Ammon's horn (tissue), 1 donor: ENCODE measurements at regions not wholly inside any gene's neighbourhood (a gene's known extent, or its start where the extent isn't known, plus 50 kb on each side); places are given as distances from the start of the nearest gene placed in this dataset.
"Not testable (repeated sequence)": the region's sequence is repeated elsewhere in the genome, so short reads cannot be mapped to it uniquely, and the experiment has no call there.

Experiments used
- DNase-seq: peaks from one replicate; pipeline ENCODE4 v3.0.0-alpha.2; 2016; ENCODE audit warnings: low spot score

DNA sequence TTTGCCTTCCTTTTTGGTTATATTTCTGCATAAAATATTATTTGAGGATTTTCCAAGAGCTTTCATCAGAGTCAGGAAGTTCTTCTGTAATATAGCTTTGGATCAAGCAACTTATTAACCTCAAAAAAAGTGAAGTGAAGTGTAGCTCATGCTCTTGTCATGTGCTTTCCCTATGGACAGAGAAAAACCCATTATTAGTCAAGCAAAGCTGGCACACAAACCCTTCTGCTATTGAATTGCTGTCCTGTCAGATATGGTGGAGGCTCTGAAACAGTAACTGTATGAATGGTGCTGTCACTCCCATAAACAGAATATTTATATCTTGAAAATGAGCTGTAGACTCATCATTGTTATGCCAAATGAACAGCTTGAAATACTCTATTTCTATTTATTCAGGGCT, 1533.3 kb downstream of the RPIA start:
- DNase-seq = not testable (repeated sequence)

DNA sequence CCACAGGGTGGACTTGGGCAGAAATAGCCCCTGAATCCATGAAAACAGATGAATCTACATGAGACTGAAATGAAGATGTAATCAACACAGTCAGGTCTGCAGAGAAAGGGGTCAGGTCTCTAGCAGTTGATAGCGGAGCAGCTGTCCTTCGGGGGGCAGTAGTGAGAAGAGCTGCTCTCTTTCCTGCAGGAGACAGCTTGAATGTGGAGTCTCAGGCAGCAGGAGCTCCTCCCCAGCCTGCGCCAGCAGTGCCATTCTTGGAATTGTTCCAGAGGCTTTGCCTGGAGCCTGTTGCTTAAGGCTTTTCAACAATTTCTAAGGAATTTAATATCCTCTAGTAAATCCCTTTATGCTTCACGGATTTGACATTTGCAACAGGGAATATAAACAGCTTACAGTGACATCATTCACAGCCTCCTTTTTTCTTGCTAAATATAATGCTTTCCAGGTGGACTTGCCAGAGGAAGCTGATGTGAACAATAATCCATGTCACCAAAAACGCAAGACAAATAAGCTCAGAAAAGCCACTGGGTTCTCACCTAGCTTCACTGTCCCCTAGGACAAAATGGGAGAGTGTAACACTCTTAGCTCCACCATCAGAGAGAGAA, 1535.1 kb downstream of the RPIA start:
- DNase-seq = not testable (repeated sequence)

DNA sequence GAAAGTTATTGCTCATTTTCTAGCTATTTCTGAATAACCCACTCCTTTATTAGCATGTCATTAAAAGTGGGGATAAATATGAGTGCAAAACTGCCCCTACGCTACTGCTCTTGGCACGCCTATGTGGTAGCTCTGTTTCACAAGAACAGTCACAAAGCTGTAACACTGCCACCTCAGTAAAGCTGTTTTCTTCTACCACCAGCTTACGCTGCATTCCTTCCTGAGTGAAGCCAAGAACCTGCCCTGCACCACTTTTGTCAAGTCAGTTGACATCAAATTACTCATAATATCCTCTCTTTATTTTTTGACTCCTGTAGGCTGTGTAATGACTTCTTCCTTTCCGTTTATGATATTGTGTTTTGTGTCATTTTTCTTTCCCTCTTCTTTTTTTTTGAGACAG, 1539.7 kb downstream of the RPIA start:
- not testable (repeated sequence) for DNase-seq

DNA sequence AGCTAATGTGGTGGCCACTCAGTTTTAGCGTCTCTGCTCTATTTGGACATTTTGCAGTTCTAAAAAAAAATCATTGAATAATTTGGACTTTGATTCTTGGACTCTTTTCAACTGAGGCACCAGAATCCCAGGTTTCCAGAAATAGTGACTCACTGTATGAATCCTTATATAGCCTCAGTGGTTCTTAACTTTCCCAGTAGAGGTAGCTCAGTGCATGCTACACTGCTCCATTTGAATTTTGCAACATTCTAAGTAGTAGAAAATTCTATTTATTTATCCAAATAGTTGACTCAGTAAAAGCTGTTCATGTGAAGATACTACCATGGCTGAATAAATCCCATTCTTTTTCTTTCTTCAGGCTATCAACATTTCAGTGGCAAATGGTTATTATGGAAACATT, 1544.0 kb downstream of the RPIA start:
- DNase-seq = not testable (repeated sequence)

DNA sequence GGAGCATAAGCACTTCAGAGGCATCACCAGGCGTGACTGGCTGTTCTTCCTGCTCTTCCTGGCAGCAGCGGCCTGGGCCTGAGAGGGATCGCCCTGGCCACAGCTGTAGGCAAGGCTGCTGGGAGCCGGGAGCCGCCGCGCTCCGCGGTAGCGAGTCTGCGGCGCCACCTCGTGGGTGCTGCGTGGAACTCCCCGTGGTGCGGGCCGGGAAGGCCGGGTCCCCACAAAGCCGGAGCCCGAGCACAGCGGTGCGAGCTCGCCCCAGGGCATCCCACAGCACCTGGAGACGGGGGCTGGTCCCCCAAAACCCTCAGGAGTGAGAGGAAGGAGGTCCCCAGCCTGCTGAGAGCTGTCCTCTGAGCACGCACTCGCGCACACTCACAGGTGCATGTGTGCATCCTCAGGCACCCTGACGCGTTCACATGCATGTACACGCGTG, 1546.5 kb downstream of the RPIA start:
- peak; percentile 35 for DNase-seq

DNA sequence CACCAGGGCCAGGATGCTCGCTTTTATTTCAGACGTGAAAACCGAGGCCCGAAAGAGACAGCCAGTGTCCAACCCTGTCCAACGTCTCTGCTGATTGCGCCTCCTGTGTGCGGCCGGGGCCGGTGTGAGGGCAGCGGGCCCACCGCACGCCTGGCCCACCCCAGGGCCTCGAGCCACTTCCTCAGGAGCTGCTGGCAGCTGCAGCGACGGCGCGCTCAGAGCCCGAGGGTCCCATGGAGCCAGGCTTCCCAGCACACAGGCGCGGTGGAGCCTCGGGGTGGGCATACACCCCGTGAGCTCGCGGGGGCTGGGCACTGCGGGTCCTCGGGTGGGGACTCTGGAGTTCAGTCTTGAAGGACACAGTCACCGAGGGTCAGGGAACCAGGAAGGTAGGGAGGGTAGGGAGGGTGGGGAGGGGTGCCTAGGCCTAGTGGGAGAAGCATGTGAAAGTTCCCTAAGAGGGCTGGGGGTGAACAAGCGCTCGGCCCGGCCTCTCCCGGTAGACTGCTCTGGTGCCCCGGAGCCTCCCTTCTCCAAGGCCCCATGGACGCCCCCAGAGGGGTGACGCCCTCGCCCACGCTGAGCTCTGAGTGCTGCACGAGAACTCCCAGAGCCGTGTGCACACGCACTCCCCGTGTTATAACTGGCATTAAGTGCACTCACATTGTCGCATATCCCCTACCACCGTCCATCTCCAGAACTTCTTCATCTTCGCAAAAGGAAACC, 1547.2 kb downstream of the RPIA start:
- not testable (repeated sequence) for DNase-seq

DNA sequence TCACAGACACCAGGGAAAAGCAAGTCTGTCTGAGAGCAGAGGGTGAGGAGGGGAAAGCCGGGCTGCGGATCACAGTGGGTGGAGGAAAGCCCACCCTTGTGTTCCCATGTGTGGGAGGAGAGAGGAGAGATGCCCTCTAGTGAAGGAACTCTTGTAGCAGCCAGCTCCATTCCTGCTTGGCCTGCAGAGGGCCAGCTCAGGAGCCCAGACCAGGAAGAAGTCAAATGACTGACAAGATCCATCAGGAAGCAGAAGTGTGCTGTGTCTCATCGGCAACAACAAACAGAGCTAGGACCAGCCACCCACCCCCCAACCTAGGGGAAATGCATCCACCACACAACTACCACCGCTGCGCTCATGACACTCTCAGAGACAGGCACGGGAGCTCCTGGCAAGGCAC, 1548.3 kb downstream of the RPIA start:
- not testable (repeated sequence) for DNase-seq

DNA sequence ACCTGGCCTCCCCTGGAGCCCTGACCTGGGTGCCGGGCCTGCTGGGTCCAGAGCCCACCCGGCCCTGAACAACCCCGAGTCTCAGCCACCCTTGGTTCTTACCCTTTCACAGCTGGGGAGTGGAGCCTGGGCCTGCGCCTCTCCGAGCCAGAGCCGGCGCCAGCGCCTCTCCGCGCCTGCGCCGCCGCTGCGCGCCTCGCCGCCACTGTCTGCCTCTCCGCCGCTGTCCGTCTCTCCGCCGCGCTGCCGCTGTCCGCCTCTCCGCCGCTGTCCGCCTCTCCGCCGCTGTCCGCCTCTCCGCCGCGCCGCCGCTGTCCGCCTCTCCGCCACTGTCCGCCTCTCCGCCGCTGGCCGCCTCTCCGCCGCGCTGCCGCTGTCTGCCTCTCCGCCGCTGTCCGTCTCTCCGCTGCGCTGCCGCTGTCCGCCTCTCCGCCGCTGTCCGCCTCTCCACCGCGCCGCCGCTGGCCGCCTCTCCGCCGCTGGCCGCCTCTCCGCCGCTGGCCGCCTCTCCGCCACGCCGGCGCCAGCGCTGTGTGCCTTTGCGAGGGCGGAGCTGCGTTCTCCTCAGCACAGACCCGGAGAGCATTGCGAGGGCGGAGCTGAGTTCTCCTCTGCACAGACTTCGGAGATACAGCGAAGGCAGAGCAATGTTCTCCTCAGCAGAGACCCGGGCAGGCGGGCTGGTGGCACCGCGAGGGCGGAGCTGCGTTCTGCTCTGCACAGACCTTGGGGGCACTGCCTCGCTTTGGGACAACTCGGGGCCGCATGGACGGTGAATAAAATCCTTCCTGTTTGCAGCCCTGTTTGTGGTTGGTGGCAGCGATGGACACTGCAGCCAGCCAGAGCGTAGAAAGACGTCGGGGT, 1553.7 kb downstream of the RPIA start:
- DNase-seq = not testable (repeated sequence)

DNA sequence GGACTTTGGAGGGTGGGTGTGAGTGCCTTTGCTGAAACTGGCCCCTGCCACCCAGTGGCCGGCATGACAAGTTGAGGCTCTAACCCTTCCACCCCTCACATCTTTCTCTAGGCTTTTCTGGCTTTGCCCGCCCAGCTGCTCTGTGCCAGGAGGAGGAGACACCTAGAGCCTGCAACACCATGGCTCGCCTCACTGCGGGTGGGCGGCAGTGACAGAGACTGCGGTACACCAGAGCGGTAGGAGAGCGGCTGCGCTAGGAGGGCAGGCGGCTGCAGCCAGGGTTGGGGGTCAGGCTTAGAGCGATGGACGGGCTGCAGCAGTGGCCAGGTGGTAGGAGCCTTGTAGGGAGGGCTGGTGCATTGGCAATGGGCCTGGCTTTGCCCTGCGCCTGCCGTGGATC, 1556.9 kb downstream of the RPIA start:
- DNase-seq = not testable (repeated sequence)

DNA sequence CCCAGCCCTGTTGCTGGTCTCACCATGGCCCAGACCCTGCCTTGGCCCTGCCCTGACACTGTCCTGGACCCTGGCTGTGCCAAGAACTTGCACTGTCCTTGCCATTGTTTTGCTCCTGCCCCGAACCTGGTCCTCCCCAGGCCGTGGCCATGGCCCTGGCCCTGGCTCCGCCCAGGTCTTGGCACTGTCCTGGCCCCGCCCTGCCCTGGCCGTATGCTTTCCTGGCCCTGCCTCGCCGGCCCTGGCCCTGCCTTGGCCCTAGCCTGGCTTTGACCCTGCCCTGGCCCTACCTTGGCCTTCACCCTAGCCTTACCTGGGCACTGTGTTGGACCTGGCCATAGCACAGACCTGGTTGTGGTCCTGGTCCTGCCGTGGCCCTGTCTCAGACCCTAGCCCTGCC, 1558.9 kb downstream of the RPIA start:
- DNase-seq = not testable (repeated sequence)

DNA sequence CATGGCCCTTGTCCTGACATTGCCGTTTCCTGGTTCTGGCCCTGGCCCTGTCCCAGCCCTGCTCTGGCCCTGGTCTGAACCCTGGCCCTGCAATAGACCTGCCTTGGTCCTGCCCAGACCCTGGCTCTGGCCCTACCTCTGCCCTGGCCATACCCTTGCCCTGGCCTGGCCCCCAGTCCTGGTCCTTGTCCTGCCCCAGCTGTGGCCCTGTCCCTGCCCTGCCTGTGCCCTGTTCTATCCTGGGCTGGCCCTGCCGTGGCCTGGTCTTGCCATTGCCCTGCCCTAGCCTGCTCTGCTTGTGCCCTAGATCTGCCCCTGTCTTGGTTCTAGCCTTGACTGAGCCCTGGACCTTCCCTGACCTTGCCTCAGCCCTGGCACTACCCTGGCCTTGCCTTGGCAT, 1560.1 kb downstream of the RPIA start:
- not testable (repeated sequence) for DNase-seq

DNA sequence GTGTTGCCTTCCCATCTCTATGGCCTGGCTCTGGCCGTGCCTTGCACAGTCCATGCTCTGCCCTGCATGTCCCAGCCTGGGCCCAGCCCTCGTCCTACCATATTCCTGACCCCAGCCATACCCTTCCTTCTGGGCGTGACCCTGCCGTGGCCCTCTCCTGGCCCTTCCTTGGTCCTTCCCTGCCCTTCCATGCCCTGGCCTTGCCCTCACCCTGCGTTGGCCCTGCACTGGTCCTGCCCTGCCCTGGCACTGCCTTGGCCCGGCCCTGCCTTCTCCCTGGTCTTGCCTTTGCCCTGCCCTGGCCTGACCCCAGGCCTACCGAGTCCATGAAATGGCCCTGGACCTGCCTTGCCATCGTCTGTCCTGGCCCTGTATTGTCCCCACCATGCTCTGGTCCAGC, 1561.8 kb downstream of the RPIA start:
- DNase-seq = not testable (repeated sequence)

DNA sequence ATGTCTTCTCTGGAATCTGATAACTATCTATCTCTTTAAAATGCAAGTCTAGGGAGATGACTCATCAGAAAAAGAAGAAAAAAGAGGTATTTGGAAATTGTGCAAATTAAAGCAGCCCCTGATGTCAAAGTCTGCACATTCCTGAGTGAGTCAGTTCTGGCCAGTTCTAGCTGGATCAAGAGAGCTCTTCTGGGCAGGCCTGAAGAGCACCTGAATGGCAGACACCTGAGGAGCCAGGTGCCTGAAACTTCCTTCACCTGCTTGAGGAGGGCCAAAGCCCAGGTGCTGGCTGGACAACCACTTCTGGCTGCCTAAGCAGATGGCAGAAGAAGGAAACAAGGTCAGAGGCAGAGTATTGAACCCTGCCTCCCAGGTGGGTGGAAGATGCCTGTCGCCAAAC, 1575.4 kb downstream of the RPIA start:
- not testable (repeated sequence) for DNase-seq

DNA sequence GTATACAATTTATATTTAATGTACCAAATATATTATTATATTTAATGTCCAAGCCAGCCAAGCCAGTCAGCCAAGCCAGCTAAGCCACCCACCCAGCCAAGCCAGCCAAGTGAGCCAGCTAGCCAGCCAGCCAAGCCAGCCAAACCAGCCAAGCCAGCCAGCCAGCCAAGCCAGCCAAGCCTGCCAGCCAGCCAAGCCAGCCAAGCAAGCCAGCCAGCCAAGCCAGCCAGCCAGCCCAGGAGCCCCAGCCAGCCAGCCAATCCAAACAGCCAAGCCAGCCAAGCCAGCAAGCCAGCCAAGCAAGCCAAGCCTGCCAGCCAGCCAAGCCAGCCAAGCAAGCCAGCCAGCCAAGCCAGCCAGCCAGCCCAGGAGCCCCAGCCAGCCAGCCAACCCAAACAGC, 1596.3 kb downstream of the RPIA start:
- DNase-seq = not testable (repeated sequence)

DNA sequence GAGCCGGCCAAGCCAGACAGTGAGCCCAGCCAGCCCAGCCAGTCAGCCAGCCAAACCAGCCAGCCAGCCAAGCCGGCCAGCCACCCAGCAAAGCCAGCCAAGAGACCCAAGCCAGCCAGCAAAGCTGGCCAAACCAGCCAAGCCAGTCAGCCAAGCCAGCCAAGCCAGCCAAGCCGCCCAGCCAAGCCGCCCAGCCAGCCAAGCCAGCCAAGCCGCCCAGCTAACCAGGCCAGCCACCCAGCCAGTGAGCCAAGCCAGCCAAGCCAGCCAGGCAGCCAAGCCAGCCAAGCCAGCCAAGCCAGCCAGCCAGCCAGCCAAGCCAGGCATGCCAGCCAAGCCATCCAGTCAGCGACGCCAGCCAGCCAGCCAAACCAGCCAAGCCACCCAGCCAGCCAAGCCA, 1596.9 kb downstream of the RPIA start:
- DNase-seq = not testable (repeated sequence)

DNA sequence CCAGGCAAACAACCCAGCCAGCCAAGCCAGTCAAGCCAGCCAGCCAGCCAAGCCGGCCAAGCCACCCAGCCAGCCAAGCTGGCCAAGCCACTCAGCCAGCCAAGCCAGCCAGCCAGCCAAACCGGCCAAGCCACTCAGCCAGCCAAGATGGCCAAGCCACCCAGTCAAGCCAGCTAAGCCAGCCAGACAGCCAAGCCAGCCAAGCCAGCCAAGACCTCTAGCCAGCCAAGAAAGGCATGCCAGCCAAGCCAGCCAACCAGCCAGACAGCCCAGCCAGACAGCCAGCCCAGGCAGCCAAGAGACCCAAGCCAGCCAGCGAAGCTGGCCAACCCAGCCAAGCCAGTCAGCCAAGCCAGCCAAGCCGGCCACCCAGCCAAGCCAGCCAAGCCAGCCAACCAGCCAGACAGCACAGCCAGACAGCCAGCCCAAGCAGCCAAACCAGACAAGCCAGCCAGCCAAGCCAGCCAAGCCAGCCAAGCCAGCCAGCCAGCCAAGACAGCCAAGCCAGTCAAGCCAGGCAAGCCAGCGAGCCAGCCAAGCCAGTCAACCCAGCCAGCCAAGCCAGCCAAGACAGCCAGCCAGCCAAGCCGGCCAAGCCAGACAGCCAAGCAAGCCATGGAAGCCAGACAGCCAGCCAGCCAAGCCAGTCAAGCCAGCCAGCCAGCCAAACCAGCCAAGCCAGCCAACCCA, 1598.0 kb downstream of the RPIA start:
- DNase-seq = not testable (repeated sequence)

DNA sequence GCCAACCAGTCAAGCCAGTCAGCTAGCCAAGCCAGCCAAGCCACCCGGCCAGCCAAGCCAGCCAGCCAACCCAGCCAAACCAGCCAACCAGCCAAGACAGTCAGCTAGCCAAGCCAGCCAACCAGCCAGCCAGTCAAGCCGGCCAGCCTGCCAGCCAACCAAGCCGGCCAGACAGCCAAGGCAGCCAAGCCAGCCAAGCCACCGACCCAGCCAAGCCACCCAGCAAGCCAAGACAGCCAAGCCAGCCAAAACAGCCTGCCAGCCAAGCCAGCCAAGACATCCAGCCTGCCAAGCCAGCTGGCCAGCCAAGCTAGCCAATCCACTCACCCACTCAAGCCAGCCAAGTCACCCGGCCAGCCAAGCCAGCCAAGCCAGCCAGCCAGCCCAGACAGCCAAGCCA, 1599.2 kb downstream of the RPIA start:
- not testable (repeated sequence) for DNase-seq

DNA sequence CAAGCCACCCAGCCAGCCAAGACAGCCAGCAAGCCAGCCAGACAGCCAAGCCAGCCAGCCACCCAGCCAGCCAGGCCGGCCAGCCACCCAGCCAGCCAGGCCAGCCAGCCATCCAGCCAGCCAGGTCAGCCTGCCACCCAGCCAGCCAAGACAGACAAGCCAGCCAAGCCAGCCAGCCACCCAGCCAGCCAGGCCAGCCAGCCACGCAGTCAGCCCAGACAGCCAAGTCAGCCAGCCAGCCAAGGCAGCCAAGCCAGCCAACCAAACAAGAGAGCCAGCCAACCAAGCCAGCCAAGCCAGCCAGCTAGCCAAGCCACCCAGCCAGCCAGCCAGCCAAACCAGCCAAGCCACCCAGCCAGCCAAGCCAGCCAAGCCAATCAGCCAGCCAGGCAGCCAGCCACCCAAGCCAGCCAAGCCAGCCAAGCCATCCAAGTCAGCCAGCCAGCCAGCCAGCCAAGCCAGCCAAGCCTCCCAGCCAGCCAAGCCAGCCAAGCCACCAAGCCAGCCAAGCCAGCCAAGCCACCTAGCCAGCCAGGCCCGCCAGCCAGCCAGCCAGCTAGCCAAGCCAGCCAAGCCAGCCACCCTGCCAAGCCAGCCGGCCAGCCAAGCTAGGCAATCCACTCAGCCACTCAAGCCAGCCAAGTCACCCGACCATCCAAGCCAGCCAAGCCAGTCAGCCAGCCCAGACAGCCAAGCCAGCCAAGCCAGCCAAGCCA, 1599.9 kb downstream of the RPIA start:
- peak; percentile 14 for DNase-seq

DNA sequence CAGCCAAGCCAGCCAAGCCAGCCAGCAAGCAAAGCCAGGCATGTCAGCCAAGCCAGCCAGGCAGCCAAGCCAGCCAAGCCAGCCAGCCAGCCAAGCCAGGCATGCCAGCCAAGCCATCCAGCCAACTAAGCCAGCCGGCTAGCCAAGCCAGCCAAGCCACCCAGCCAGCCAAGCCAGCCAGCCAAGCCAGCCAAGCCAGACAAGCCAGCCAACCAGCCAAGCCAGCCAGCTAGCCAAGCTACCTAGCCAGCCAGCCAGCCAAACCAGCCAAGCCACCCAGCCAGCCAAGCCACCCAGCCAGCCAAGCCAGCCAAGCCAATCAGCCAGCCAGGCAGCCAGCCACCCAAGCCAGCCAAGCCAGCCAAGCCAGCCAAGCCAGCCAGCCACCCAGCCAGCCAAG, 1600.5 kb downstream of the RPIA start:
- DNase-seq = not testable (repeated sequence)

DNA sequence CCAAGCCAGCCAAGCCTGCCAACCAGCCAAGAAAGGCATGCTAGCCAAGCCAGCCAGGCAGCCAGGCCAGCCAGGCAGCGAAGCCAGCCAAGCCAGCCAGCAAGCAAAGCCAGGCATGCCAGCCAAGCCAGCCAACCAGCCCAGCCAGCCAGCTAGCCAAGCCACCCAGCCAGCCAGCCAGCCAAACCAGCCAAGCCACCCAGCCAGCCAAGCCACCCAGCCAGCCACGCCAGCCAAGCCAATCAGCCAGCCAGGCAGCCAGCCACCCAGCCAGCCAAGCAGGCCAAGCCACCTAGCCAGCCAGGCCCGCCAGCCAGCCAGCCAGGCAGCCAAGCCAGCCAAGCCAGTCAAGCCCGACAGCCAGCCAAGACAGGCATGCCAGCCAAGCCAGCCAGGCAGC, 1601.0 kb downstream of the RPIA start:
- not testable (repeated sequence) for DNase-seq

DNA sequence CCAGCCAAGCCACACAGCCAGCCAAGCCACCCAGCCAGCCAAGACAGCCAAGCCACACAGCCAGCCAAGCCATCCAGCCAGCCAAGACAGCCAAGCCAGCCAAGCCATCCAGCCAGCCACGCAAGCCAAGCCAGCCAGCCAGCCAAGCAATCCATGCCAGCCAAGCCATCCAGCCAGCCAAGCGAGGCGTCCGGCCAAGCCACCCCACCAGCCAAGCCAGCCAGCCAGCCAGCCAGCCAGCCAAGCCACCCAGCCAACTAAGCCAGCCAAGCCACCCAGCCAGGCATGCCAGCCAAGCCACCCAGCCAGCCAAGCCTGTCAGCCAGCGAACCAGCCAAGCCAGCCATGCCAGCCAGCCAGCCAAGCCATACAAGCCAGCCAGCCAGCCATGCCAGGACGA, 1601.8 kb downstream of the RPIA start:
- not testable (repeated sequence) for DNase-seq
